NCI-H2107 treated with DMSO at 0.1 percent for 48 hours (cell line): ENCODE measurements at regions not wholly inside any gene's neighbourhood (a gene's known extent, or its start where the extent isn't known, plus 50 kb on each side); places are given as distances from the start of the nearest gene placed in this dataset.
A peak's percentile ranks its signal among the peaks of the same experiment; 100 is the strongest.

Experiments
- DNase-seq: peaks from one replicate; lab custom pipeline; 2025; ENCODE audit not compliant: unreplicated experiment; lab: John Stamatoyannopoulos, UW

GRCh38 chr19:34096020-34096915 lies 76.0 kb upstream of the LSM14A start:
- DNase-seq: peak; percentile 46

GRCh38 chr19:34104096-34104495 lies 68.2 kb upstream of the LSM14A start:
- no peak for DNase-seq

- no peak for DNase-seq
These were observed 67.7 kb upstream of the LSM14A start for GRCh38 chr19:34104557-34104956.

GRCh38 chr19:34109596-34109995 lies 62.7 kb upstream of the LSM14A start:
- DNase-seq: no peak

- DNase-seq: no peak
These were observed 53.2 kb upstream of the LSM14A start for GRCh38 chr19:34118879-34119748.

GRCh38 chr19:34120141-34120540 lies 52.2 kb upstream of the LSM14A start:
- DNase-seq: no peak

- no peak for DNase-seq
These were observed 51.3 kb upstream of the LSM14A start for GRCh38 chr19:34120846-34121639.
